ENCODE measurements at regions not wholly inside any gene's neighbourhood (a gene's known extent, or its start where the extent isn't known, plus 50 kb on each side); places are given as distances from the start of the nearest gene placed in this dataset.

DNA sequence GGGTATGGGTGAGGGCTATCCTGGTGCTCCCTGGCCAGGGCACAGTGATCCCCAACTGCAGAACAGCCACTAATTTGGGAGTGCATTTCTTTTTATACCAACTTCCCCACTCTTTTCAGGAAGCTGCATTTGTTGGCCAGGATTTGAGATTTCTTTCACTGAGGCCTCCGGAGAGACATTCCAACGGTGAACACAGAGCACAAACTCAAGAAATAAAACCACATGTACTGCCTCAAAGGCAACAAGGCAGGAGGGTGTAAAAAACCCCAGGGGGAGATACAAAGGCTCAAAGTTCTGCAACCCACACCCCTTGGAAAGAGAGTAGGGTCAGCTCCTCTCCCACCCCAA is 65.3 kb downstream of the CPN2 start:
- TF ChIP-seq, protein P1, sequence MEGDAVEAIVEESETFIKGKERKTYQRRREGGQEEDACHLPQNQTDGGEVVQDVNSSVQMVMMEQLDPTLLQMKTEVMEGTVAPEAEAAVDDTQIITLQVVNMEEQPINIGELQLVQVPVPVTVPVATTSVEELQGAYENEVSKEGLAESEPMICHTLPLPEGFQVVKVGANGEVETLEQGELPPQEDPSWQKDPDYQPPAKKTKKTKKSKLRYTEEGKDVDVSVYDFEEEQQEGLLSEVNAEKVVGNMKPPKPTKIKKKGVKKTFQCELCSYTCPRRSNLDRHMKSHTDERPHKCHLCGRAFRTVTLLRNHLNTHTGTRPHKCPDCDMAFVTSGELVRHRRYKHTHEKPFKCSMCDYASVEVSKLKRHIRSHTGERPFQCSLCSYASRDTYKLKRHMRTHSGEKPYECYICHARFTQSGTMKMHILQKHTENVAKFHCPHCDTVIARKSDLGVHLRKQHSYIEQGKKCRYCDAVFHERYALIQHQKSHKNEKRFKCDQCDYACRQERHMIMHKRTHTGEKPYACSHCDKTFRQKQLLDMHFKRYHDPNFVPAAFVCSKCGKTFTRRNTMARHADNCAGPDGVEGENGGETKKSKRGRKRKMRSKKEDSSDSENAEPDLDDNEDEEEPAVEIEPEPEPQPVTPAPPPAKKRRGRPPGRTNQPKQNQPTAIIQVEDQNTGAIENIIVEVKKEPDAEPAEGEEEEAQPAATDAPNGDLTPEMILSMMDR (IDR thresholded peaks at IDR 0.05), result no peak
- H3K36me3 ChIP-seq, result no peaks in the 10 kb centered on the region
- intact Hi-C loops (cut with DNase I), result no loop called here

DNA sequence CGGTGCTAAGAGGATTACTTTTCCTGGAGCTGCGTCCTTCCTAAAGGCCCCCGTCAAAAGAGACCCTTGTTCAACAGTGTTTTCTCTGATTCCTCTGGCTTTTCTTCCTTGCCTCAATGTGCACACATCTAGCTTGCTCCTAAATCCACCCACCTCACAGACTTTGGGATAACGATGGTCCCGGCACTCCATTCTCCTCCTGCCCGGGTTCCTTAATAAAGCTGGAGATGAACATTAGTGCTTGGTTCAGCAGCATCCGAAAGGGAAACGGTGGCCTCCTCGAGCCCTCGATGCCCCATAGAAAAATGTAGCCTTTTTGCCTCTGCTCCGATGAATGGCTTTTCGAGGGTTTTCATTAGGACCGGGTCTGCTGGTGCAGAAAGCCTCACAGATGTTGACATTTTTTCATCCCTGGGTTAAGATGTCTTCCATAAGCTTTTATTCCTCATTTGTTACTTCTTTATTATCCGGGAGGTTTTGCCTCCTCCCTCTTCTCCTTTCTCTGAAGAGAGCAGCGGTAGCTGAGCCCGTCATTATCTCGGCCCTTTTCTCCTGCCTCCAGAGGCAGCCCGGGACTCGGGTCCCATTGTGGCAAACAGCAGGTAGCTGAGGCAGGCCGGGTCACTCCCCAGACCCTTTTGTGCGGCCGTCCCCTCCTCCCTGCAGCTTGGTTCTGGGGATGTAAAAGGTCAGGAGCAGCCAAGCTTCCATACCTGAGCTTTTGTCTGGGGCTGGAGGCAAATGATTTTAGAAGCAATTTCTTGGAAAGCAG is 64.6 kb downstream of the CPN2 start:
- intact Hi-C loops (cut with DNase I), result no loop called here
- H3K27ac ChIP-seq, result no peak overlapping the region
- no peaks in the 10 kb centered on the region for H3K27me3 ChIP-seq
- H3K36me3 ChIP-seq, result no peaks in the 10 kb centered on the region
- H3K4me3 ChIP-seq, result no peak overlapping the region
- TF ChIP-seq, protein P1 (IDR thresholded peaks at IDR 0.05), result no peak
- no peaks in the 10 kb centered on the region for H3K4me1 ChIP-seq
- DNase-seq (ENCODE audit: low spot score in 2 of 2), result no peak
- no peaks in the 10 kb centered on the region for H3K9me3 ChIP-seq

More for the DNA sequence above, 65.3 kb downstream of the CPN2 start:
- no peak for DNase-seq (ENCODE audit: low spot score in 2 of 2)
- no peaks in the 10 kb centered on the region for H3K9me3 ChIP-seq
- no peak overlapping the region for H3K4me3 ChIP-seq
- H3K27me3 ChIP-seq, result no peaks in the 10 kb centered on the region
- H3K27ac ChIP-seq, result no peak overlapping the region
- no peaks in the 10 kb centered on the region for H3K4me1 ChIP-seq

DNA sequence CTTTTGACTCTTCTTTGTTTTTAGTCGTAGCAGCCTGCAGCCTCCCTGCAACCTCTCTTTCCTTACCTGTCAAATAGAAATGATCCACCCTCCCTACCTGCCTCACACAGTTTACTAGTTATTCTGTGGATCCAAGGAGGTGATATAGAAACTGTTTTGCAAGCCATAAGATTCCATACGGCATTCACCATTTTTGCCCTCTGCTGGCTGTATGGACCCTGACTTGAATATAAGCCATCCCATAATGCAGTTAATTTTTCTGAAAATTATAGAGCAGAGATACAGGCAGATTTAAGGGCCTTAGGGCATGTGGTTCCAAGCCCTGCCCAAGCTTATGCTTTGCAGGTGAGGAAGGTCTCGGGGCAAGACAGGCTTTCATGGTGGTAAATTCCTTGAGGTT is 63.8 kb downstream of the CPN2 start:
- H3K36me3 ChIP-seq, result no peaks in the 10 kb centered on the region
- H3K4me3 ChIP-seq, result no peak overlapping the region
- H3K9me3 ChIP-seq, result no peaks in the 10 kb centered on the region
- H3K27ac ChIP-seq, result no peak overlapping the region
- H3K27me3 ChIP-seq, result no peaks in the 10 kb centered on the region
- no peak for DNase-seq (ENCODE audit: low spot score in 2 of 2)
- intact Hi-C loops (cut with DNase I), result no loop called here
- no peaks in the 10 kb centered on the region for H3K4me1 ChIP-seq
- TF ChIP-seq, protein P1 (IDR thresholded peaks at IDR 0.05), result no peak

DNA sequence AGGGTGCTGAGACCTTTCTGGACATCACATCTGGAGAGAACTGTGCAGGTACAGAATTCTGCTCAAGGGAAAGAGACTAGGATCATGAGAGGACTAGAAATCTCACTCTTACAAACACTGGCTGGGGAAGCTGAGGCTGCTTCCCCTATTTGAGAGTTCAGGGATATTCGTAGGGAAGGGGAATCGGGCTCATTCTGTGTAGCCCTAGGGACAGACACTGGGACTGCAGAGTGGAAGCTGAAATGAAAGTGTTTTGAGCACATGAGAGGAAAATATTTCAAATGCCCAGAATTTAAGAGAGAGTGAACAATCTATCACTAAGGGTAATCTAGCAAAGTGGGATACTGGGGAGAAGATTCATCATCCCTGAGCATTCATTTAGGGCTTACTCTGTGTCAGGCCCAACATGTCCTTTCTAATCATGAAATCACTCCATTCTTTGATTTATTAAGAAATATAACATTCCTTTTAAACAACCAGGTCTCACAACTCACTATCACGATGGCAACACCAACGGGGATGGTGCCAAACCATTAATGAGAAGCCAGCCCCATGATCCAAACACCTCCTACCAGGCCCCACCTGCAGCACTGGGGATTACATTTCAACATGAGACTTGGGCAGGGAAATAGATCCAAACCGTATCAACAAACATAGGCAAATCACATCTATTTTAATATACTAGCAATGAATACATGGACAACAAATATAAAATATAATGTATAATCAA is 63.0 kb downstream of the CPN2 start:
- Histone ChIP-seq H3K4me3 (no peak overlapping the region), H3K4me1 (no peaks in the 10 kb centered on the region), H3K36me3 (no peaks in the 10 kb centered on the region), H3K9me3 (no peaks in the 10 kb centered on the region), H3K27me3 (no peaks in the 10 kb centered on the region), H3K27ac (no peak overlapping the region)
- TF ChIP-seq, protein P1 (IDR thresholded peaks at IDR 0.05), result no peak
- DNase-seq (ENCODE audit: low spot score in 2 of 2), result no peak
- intact Hi-C loops (cut with DNase I), result no loop called here
